Mesenchymal stem cell (in vitro differentiated cells and primary cell): ENCODE measurements at regions not wholly inside any gene's neighbourhood (a gene's known extent, or its start where the extent isn't known, plus 50 kb on each side); places are given as distances from the start of the nearest gene placed in this dataset.

Source experiments
- DNase-seq: peaks from one replicate; pipeline ENCODE4 v3.0.0-alpha.2; 2013
- H2AFZ ChIP-seq: one replicate; pipeline ENCODE4 v1.6.1; 2013; ENCODE audit warnings: low read depth, mild to moderate bottlenecking, control low read depth, inconsistent platforms, low read length, moderate library complexity
- H2AK5ac ChIP-seq: 2 replicates; pipeline ENCODE4 v1.6.1; 2013; ENCODE audit warnings: low read length, moderate library complexity, mild to moderate bottlenecking, inconsistent platforms; ENCODE audit not compliant: severe bottlenecking
- H2BK120ac ChIP-seq: one replicate; pipeline ENCODE4 v1.6.1; 2013; ENCODE audit warnings: low read depth, mild to moderate bottlenecking, inconsistent platforms, low read length, moderate library complexity
- H2BK12ac ChIP-seq, 2 experiments: one replicate each; pipeline ENCODE4 v1.6.1; 2013; ENCODE audit warnings: inconsistent platforms in 2 of 2, low read length in 2 of 2, mild to moderate bottlenecking in 2 of 2, moderate library complexity in 2 of 2, control low read depth in 1 of 2
- H2BK15ac ChIP-seq: one replicate; pipeline ENCODE4 v1.6.1; 2013; ENCODE audit warnings: mild to moderate bottlenecking, low read depth, inconsistent platforms; ENCODE audit not compliant: poor library complexity, severe bottlenecking
- H2BK5ac ChIP-seq: 2 replicates; pipeline ENCODE4 v1.6.1; 2013; ENCODE audit warnings: low read depth, mild to moderate bottlenecking, low read length, control low read depth, inconsistent platforms; ENCODE audit not compliant: poor library complexity, severe bottlenecking
- H3K14ac ChIP-seq, 2 experiments: one replicate each; pipeline ENCODE4 v1.6.1; 2013; ENCODE audit warnings: inconsistent platforms in 2 of 2, low read length in 2 of 2, control low read depth in 1 of 2, mild to moderate bottlenecking in 1 of 2, moderate library complexity in 1 of 2
- H3K18ac ChIP-seq, 2 experiments: one replicate each; pipeline ENCODE4 v1.6.1; 2013; ENCODE audit warnings: inconsistent platforms in 2 of 2, low read length in 2 of 2, control low read depth in 1 of 2, low read depth in 1 of 2, mild to moderate bottlenecking in 1 of 2
- H3K23ac ChIP-seq, 2 experiments: one replicate each; pipeline ENCODE4 v1.6.1; 2013; ENCODE audit warnings: inconsistent platforms in 2 of 2, low read length in 2 of 2, mild to moderate bottlenecking in 2 of 2, moderate library complexity in 2 of 2, control low read depth in 1 of 2
- H3K27ac ChIP-seq: 2 replicates; pipeline ENCODE4 v1.5.1; 2013; ENCODE audit warnings: mild to moderate bottlenecking, moderate library complexity, low read length, control low read depth, inconsistent platforms; ENCODE audit not compliant: poor library complexity, severe bottlenecking
- H3K27me3 ChIP-seq, 2 experiments: 2 replicates each; pipeline versions ENCODE4 v1.6.1 to v1.7.0; 2013; ENCODE audit warnings: low read length in 2 of 2, mild to moderate bottlenecking in 2 of 2, moderate library complexity in 2 of 2, control low read depth in 1 of 2, inconsistent platforms in 1 of 2; ENCODE audit not compliant: control insufficient read depth in 1 of 2, insufficient read depth in 1 of 2
- H3K36me3 ChIP-seq, 2 experiments: 2 replicates each; pipeline versions ENCODE4 v1.6.1 to v1.7.0; 2013; ENCODE audit warnings: low read length in 2 of 2, control low read depth in 1 of 2, inconsistent platforms in 1 of 2, low read depth in 1 of 2, mild to moderate bottlenecking in 1 of 2; ENCODE audit not compliant: insufficient read depth in 2 of 2, control insufficient read depth in 1 of 2
- H3K4ac ChIP-seq, 2 experiments: one replicate each; pipeline ENCODE4 v1.6.1; 2013; ENCODE audit warnings: inconsistent platforms in 2 of 2, low read length in 2 of 2, mild to moderate bottlenecking in 2 of 2, moderate library complexity in 2 of 2, control low read depth in 1 of 2, low read depth in 1 of 2
- H3K4me1 ChIP-seq: 2 replicates; pipeline ENCODE4 v1.6.1; 2013; ENCODE audit warnings: low read depth, low read length, control low read depth; ENCODE audit not compliant: control insufficient read depth, insufficient read depth
- H3K4me2 ChIP-seq: 2 replicates; pipeline ENCODE4 v1.6.1; 2013; ENCODE audit warnings: low read length, mild to moderate bottlenecking, inconsistent platforms; ENCODE audit not compliant: poor library complexity, severe bottlenecking
- H3K4me3 ChIP-seq, 2 experiments: 2 replicates each; pipeline versions ENCODE4 v1.5.1 to v1.7.0; 2013; ENCODE audit warnings: low read length in 2 of 2, mild to moderate bottlenecking in 2 of 2, control low read depth in 1 of 2, low read depth in 1 of 2; ENCODE audit not compliant: insufficient read depth in 1 of 2
- H3K79me1 ChIP-seq: replicated peaks from 2 replicates; pipeline ENCODE4 v1.6.1; 2013; ENCODE audit warnings: mild to moderate bottlenecking, control low read depth, low read length, inconsistent platforms; ENCODE audit not compliant: poor library complexity, severe bottlenecking
- H3K9ac ChIP-seq: 2 replicates; pipeline ENCODE4 v1.7.0; 2013; ENCODE audit warnings: mild to moderate bottlenecking, low read length, moderate library complexity
- H3K9me3 ChIP-seq: 2 replicates; pipeline ENCODE4 v1.7.0; 2013; ENCODE audit warnings: mild to moderate bottlenecking, low read length; ENCODE audit not compliant: control insufficient read depth
- H4K8ac ChIP-seq: one replicate; pipeline ENCODE4 v1.6.1; 2013; ENCODE audit warnings: inconsistent platforms, mild to moderate bottlenecking, low read length, moderate library complexity
- H4K91ac ChIP-seq: one replicate; pipeline ENCODE4 v1.6.1; 2013; ENCODE audit warnings: mild to moderate bottlenecking, low read length, inconsistent platforms
- WGBS: methylation state at CpG from one replicate; pipeline ENCODE4 v1.1.7; 2013; ENCODE audit warnings: mixed read lengths; 5-methylcytosine and 5-hydroxymethylcytosine counted together

GRCh38 chr1:2946999-2947690 lies 74.1 kb upstream of the ACTRT2 start:
- Histone ChIP-seq H3K27ac (no peak overlapping the region), H3K36me3 (no peaks in the 10 kb centered on the region), H2AK5ac (no peak overlapping the region), H3K79me1 (no peaks in the 10 kb centered on the region), H3K18ac (no peak overlapping the region), H2BK15ac (no peak overlapping the region), H3K23ac (no peak overlapping the region), H3K4me3 (no peak overlapping the region), H4K91ac (no peak overlapping the region), H3K4me1 (no peaks in the 10 kb centered on the region), H3K27me3 (peaks cover 0 to 3% of the 10 kb centered on the region in 2 experiments), H3K9me3 (peaks cover 3% of the 10 kb centered on the region), H3K4ac (no peak overlapping the region), H3K14ac (no peak overlapping the region), H2BK12ac (no peak overlapping the region), H3K9ac (no peak overlapping the region), H2BK120ac (no peak overlapping the region), H3K4me2 (no peak overlapping the region), H2AFZ (no peak overlapping the region), H4K8ac (no peak overlapping the region), H2BK5ac (no peak overlapping the region)
- no peak for DNase-seq
- 81% methylated on average over 21 of the region's 21 CpGs for WGBS

GRCh38 chr1:2948001-2948750 lies 73.1 kb upstream of the ACTRT2 start:
- Histone ChIP-seq H3K4me3 (no peak overlapping the region), H3K79me1 (no peaks in the 10 kb centered on the region), H3K27me3 (peaks cover 0 to 3% of the 10 kb centered on the region in 2 experiments), H3K4me1 (no peaks in the 10 kb centered on the region), H3K4ac (no peak overlapping the region), H2BK15ac (no peak overlapping the region), H3K36me3 (no peaks in the 10 kb centered on the region), H4K91ac (no peak overlapping the region), H2AK5ac (no peak overlapping the region), H3K23ac (no peak overlapping the region), H3K18ac (no peak overlapping the region), H3K9ac (no peak overlapping the region), H2BK5ac (no peak overlapping the region), H2AFZ (no peak overlapping the region), H3K14ac (no peak overlapping the region), H2BK12ac (no peak overlapping the region), H3K27ac (no peak overlapping the region), H3K4me2 (no peak overlapping the region), H2BK120ac (no peak overlapping the region), H3K9me3 (peaks cover 4% of the 10 kb centered on the region), H4K8ac (no peak overlapping the region)
- no peak for DNase-seq
- WGBS, result 72% methylated on average over 17 of the region's 20 CpGs

GRCh38 chr1:2948751-2949680 lies 72.3 kb upstream of the ACTRT2 start:
- peaks cover 0 to 3% of the 10 kb centered on the region in 2 experiments for H3K27me3 ChIP-seq
- 84% methylated on average over 26 of the region's 31 CpGs for WGBS

More at GRCh38 chr1:2948751-2949680, 72.3 kb upstream of the ACTRT2 start:
- H2AFZ ChIP-seq, result no peak overlapping the region
- H3K79me1 ChIP-seq, result no peaks in the 10 kb centered on the region
- no peak overlapping the region for H4K91ac ChIP-seq
- no peak overlapping the region for H3K27ac ChIP-seq
- no peak overlapping the region for H2BK5ac ChIP-seq
- H3K4me1 ChIP-seq, result no peaks in the 10 kb centered on the region
- H3K4me2 ChIP-seq, result no peak overlapping the region
- H3K23ac ChIP-seq, result no peak overlapping the region
- no peak overlapping the region for H2BK15ac ChIP-seq
- no peak overlapping the region for H2AK5ac ChIP-seq
- no peaks in the 10 kb centered on the region for H3K36me3 ChIP-seq
- H3K4ac ChIP-seq, result no peak overlapping the region
- no peak overlapping the region for H3K4me3 ChIP-seq
- H3K14ac ChIP-seq, result no peak overlapping the region
- H2BK120ac ChIP-seq, result no peak overlapping the region
- no peak overlapping the region for H3K18ac ChIP-seq
- no peak overlapping the region for H3K9ac ChIP-seq
- DNase-seq, result no peak
- peaks cover 7% of the 10 kb centered on the region for H3K9me3 ChIP-seq
- no peak overlapping the region for H4K8ac ChIP-seq
- H2BK12ac ChIP-seq, result no peak overlapping the region
